Psoas muscle (tissue), 7 donors: ENCODE measurements at regions not wholly inside any gene's neighbourhood (a gene's known extent, or its start where the extent isn't known, plus 50 kb on each side); places are given as distances from the start of the nearest gene placed in this dataset.

Experiments used
- ATAC-seq, 4 donors: fragments of 200-7000 bp; cut with Tn5 transposase; one replicate each; pipeline ENCODE4 v1.9.1; 2020; ENCODE audit warnings: moderate library complexity in 3 of 4, mild to moderate bottlenecking in 2 of 4
- DNase-seq, 2 donors: peaks; one replicate each; pipeline ENCODE4 v3.0.0-alpha.2; 2020
- H3K27ac ChIP-seq: fragments of 200-600 bp; one replicate; pipeline ENCODE4 v1.8.0; 2022
- H3K27me3 ChIP-seq, 3 donors: fragments of 200-600 bp in 1 of 3; one replicate each; pipeline versions ENCODE4 v1.6.1 to v1.8.0; 2013 to 2022; ENCODE audit warnings: low read length in 2 of 3, mild to moderate bottlenecking in 2 of 3, moderate library complexity in 1 of 3; ENCODE audit not compliant: insufficient read depth in 3 of 3
- H3K36me3 ChIP-seq, 2 donors: fragments of 200-600 bp in 1 of 2; one replicate each; pipeline versions ENCODE4 v1.6.1 to v1.8.0; 2013 to 2022; ENCODE audit warnings: low read depth in 1 of 2, mild to moderate bottlenecking in 1 of 2, moderate library complexity in 1 of 2; ENCODE audit not compliant: insufficient read depth in 1 of 2
- H3K4me1 ChIP-seq: fragments of 200-600 bp; one replicate; pipeline ENCODE4 v1.8.0; 2022
- H3K4me3 ChIP-seq: fragments of 200-600 bp; one replicate; pipeline ENCODE4 v1.8.0; 2022; ENCODE audit warnings: mild to moderate bottlenecking
- H3K9me3 ChIP-seq: fragments of 200-600 bp; one replicate; pipeline ENCODE4 v1.8.0; 2022
- WGBS, 3 donors: extraction: QIAGEN DNeasy Blood & Tissue Kit; methylation state at CpG; one replicate each; pipeline versions ENCODE4 v1.1.6 to v1.1.7; 2013; 5-methylcytosine and 5-hydroxymethylcytosine counted together
- intact Hi-C, 2 donors: fragments of 100-400 bp; cut with DNase I; formaldehyde crosslinking; loops; one replicate each; pipeline versions ENCODE4 v1.11.0 to v1.14.2; 2022
- TF ChIP-seq, protein P1 (sequence below): fragments of 200-600 bp; IDR thresholded peaks from one replicate; pipeline ENCODE4 v1.8.0; 2022; ENCODE audit warnings: antibody characterized with exemption
- donor health status: healthy with polysubstance abuse.
- donor health status: DM: no; HTN: no; CAD: no; lungs with moderate emphysema.
- donor health status: Bipolar disorder and iron deficiency.
- donor health status: healthy.
- donor health status: DM: yes; HTN: yes; CAD: no.
- donor health status: DM: no; HTN: no; CAD: no.
- donor health status: DM: yes; HTN: yes; CAD: no.

GRCh38 chr10:7029672-7030071 lies 381.2 kb downstream of the SFMBT2 start:
- no peak for DNase-seq
- 34 to 48% (median 43%) methylated on average over 1 of the region's 1 CpG for WGBS, 3 donors

DNA sequence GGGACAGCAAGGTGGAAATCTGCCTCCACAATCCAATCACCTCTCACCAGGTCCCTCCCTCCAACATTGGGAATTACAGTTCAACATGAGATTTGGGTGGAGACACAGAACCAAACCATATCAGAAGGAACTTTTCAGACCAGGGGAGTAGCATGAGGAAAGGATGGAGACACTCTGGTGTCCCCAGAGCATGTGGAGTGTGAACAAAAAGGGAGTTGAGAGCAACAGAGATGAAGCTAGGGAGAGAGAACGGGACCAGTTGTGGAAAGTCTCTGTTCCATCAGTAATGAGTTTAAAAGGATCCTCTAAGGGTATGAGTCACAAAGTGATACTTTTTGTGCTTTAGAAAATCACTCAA lies 382.0 kb downstream of the SFMBT2 start:
- TF ChIP-seq, protein P1, sequence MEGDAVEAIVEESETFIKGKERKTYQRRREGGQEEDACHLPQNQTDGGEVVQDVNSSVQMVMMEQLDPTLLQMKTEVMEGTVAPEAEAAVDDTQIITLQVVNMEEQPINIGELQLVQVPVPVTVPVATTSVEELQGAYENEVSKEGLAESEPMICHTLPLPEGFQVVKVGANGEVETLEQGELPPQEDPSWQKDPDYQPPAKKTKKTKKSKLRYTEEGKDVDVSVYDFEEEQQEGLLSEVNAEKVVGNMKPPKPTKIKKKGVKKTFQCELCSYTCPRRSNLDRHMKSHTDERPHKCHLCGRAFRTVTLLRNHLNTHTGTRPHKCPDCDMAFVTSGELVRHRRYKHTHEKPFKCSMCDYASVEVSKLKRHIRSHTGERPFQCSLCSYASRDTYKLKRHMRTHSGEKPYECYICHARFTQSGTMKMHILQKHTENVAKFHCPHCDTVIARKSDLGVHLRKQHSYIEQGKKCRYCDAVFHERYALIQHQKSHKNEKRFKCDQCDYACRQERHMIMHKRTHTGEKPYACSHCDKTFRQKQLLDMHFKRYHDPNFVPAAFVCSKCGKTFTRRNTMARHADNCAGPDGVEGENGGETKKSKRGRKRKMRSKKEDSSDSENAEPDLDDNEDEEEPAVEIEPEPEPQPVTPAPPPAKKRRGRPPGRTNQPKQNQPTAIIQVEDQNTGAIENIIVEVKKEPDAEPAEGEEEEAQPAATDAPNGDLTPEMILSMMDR = no peak
- 75 to 95% (median 85%) methylated on average over 1 of the region's 1 CpG for WGBS, 3 donors
- H3K36me3 ChIP-seq = no peaks in the 10 kb centered on the region
- H3K4me3 ChIP-seq = no peak overlapping the region
- ATAC-seq = no peak
- H3K9me3 ChIP-seq = no peaks in the 10 kb centered on the region
- DNase-seq = no peak
- H3K27me3 ChIP-seq = peaks cover 0 to 3% (median 0%) of the 10 kb centered on the region in 3 donors
- intact Hi-C loops = no loop called here
- no peak overlapping the region for H3K27ac ChIP-seq
- no peaks in the 10 kb centered on the region for H3K4me1 ChIP-seq

More at GRCh38 chr10:7029672-7030071, 381.2 kb downstream of the SFMBT2 start:
- Histone ChIP-seq H3K36me3 (no peaks in the 10 kb centered on the region), H3K4me3 (no peak overlapping the region), H3K27me3 (peaks cover 0 to 3% (median 0%) of the 10 kb centered on the region in 3 donors), H3K27ac (no peak overlapping the region), H3K9me3 (no peaks in the 10 kb centered on the region), H3K4me1 (no peaks in the 10 kb centered on the region)
- intact Hi-C loops = no loop called here
- TF ChIP-seq, protein P1 = no peak
- ATAC-seq = no peak

GRCh38 chr10:7027913-7028808 lies 382.7 kb downstream of the SFMBT2 start:
- H3K27ac ChIP-seq = no peak overlapping the region
- H3K4me1 ChIP-seq = no peaks in the 10 kb centered on the region
- intact Hi-C loops = no loop called here
- DNase-seq (no peak), ATAC-seq (no peak)
- no peaks in the 10 kb centered on the region for H3K36me3 ChIP-seq
- WGBS, 3 donors = 77 to 78% (median 78%) methylated on average over 7 of the region's 7 CpGs
- H3K27me3 ChIP-seq = peaks cover 0 to 3% (median 0%) of the 10 kb centered on the region in 3 donors
- peaks cover under 1% of the 10 kb centered on the region for H3K9me3 ChIP-seq
- H3K4me3 ChIP-seq = no peak overlapping the region
- TF ChIP-seq, protein P1 = no peak

DNA sequence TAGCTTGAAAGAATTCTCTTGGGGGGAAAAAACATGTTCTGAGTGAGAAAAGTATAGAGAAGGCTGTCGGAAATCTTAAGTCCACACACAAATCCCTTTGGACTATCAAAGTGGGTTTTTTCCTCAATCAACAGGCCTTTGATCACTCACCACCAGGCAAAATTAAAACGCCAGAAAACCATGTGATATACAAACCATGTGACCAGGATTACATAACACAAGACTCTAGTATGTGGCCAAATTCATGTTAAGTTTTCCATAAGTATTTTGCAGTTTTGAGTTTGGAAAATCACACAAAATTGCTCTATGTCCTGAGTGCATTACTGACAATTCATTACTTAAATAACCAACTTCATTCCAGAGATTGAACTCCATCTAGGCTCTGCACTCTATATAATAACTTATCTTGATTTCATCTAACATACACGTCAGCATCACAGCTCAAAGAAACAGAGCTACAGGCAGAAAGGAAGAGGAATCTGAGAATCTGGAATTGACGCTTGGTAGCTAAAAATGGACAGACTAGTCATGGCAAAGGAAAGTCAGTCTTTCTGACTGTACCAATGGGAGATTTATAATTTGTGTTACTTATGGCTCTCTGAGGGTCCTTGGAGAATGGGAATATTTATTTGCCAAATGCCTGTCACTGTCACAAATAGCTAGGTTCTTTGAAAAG lies 383.5 kb downstream of the SFMBT2 start:
- peaks cover 0 to 3% (median 0%) of the 10 kb centered on the region in 3 donors for H3K27me3 ChIP-seq
- no peaks in the 10 kb centered on the region for H3K4me1 ChIP-seq
- TF ChIP-seq, protein P1 = no peak
- WGBS, 3 donors = 44 to 59% (median 46%) methylated on average over 4 of the region's 4 CpGs
- no peak overlapping the region for H3K4me3 ChIP-seq
- H3K36me3 ChIP-seq = no peaks in the 10 kb centered on the region
- DNase-seq (no peak), ATAC-seq (no peak)
- H3K9me3 ChIP-seq = peaks cover 4% of the 10 kb centered on the region
- no peak overlapping the region for H3K27ac ChIP-seq
- intact Hi-C loops = no loop called here
